IMR-90 (cell line): ENCODE measurements at regions not wholly inside any gene's neighbourhood (a gene's known extent, or its start where the extent isn't known, plus 50 kb on each side); places are given as distances from the start of the nearest gene placed in this dataset.

ENCODE experiments used
- ATAC-seq: fragments of 200-7000 bp; cut with Tn5 transposase; 2 replicates; pipeline ENCODE4 v1.9.1; 2020; ENCODE audit warnings: low read depth, mild to moderate bottlenecking, moderate library complexity
- BruUV-seq: library from RNA; stranded (reverse); fragments of 400-500 nt; replicated peaks from 2 replicates; lab custom pipeline; 2021; lab: Mats Ljungman, UMichigan
- CTCF ChIA-PET: fragments of 300-600 bp; formaldehyde crosslinking; extraction: SDS; loops from one replicate; lab custom pipeline; 2021; ENCODE audit warnings: antibody characterized with exemption; lab: Yijun Ruan, JAX
- POLR2A ChIA-PET: fragments of 300-600 bp; sonication (Branson Sonifier 250); formaldehyde crosslinking; loops from one replicate; lab custom pipeline; 2022; ENCODE audit warnings: antibody characterized with exemption; ENCODE audit not compliant: unreplicated experiment; lab: Charles Lee
- DNase-seq: peaks from one replicate; pipeline ENCODE4 v3.0.0; 2013
- H2AFZ ChIP-seq: replicated peaks from 2 replicates; pipeline ENCODE3; 2013; ENCODE audit warnings: low read length, mild to moderate bottlenecking; ENCODE audit not compliant: poor library complexity
- H2AK5ac ChIP-seq: 2 replicates; pipeline ENCODE4 v1.6.1; 2013; ENCODE audit warnings: low read depth, low read length, inconsistent platforms
- H2AK9ac ChIP-seq: replicated peaks from 2 replicates; pipeline ENCODE3; 2013; ENCODE audit warnings: mild to moderate bottlenecking, low read depth, low read length, moderate library complexity; ENCODE audit not compliant: poor library complexity
- H2BK120ac ChIP-seq: 2 replicates; pipeline ENCODE4 v1.6.1; 2013; ENCODE audit warnings: low read depth, low read length, inconsistent platforms
- H2BK15ac ChIP-seq: 3 replicates; pipeline ENCODE4 v1.6.1; 2013; ENCODE audit warnings: low read depth, low read length, inconsistent platforms
- H2BK20ac ChIP-seq: 2 replicates; pipeline ENCODE4 v1.6.1; 2013; ENCODE audit warnings: low read depth, mild to moderate bottlenecking, inconsistent platforms, low read length, moderate library complexity
- H2BK5ac ChIP-seq: 2 replicates; pipeline ENCODE4 v1.6.1; 2013; ENCODE audit warnings: mild to moderate bottlenecking, low read depth, low read length, inconsistent platforms; ENCODE audit not compliant: poor library complexity, severe bottlenecking
- H3K14ac ChIP-seq: replicated peaks from 2 replicates; pipeline ENCODE4 v1.6.1; 2013; ENCODE audit warnings: low read depth, low read length, inconsistent platforms
- H3K18ac ChIP-seq: 2 replicates; pipeline ENCODE4 v1.6.1; 2013; ENCODE audit warnings: low read depth, low read length, control low read depth
- H3K23ac ChIP-seq: 2 replicates; pipeline ENCODE4 v1.6.1; 2013; ENCODE audit warnings: low read depth, low read length, inconsistent platforms
- H3K27ac ChIP-seq: 2 replicates; pipeline ENCODE4 v1.5.1; 2013; ENCODE audit warnings: mild to moderate bottlenecking, control low read depth, low read length; ENCODE audit not compliant: insufficient read depth
- H3K27me3 ChIP-seq: 2 replicates; pipeline ENCODE4 v1.6.1; 2013; ENCODE audit warnings: low read length; ENCODE audit not compliant: control insufficient read depth, insufficient read depth
- H3K36me3 ChIP-seq: 2 replicates; pipeline ENCODE4 v1.6.1; 2013; ENCODE audit warnings: low read length, mixed read lengths; ENCODE audit not compliant: control insufficient read depth, insufficient read depth
- H3K4ac ChIP-seq: 2 replicates; pipeline ENCODE4 v1.6.1; 2013; ENCODE audit warnings: low read depth, low read length, inconsistent platforms
- H3K4me1 ChIP-seq: 2 replicates; pipeline ENCODE4 v1.6.1; 2013; ENCODE audit warnings: low read length, mixed read lengths; ENCODE audit not compliant: control insufficient read depth, insufficient read depth
- H3K4me2 ChIP-seq: 2 replicates; pipeline ENCODE4 v1.6.1; 2013; ENCODE audit warnings: low read depth, mild to moderate bottlenecking, control low read depth, low read length, moderate library complexity
- H3K4me3 ChIP-seq: 2 replicates; pipeline ENCODE4 v1.5.1; 2013; ENCODE audit warnings: low read depth, mild to moderate bottlenecking, control low read depth, low read length, moderate library complexity; ENCODE audit not compliant: insufficient read depth
- H3K56ac ChIP-seq: 2 replicates; pipeline ENCODE4 v1.6.1; 2013; ENCODE audit warnings: low read length, inconsistent platforms; ENCODE audit not compliant: insufficient read depth; ENCODE audit errors: extremely low read depth
- H3K79me1 ChIP-seq, 2 experiments: 2 replicates each; pipeline ENCODE4 v1.6.1; 2013; ENCODE audit warnings: low read length in 2 of 2, inconsistent platforms in 1 of 2, low read depth in 1 of 2
- H3K9ac ChIP-seq: 2 replicates; pipeline ENCODE4 v1.6.1; 2013; ENCODE audit warnings: low read depth, low read length, control low read depth
- H3K9me1 ChIP-seq: 2 replicates; pipeline ENCODE4 v1.6.1; 2013; ENCODE audit warnings: low read length, inconsistent platforms; ENCODE audit not compliant: insufficient read depth
- H3K9me3 ChIP-seq: 2 replicates; pipeline ENCODE4 v1.6.1; 2013; ENCODE audit warnings: low read length; ENCODE audit not compliant: control insufficient read depth, insufficient read depth
- H4K20me1 ChIP-seq: 2 replicates; pipeline ENCODE4 v1.6.1; 2013; ENCODE audit warnings: low read length, inconsistent platforms; ENCODE audit not compliant: insufficient read depth
- H4K5ac ChIP-seq: 2 replicates; pipeline ENCODE4 v1.6.1; 2013; ENCODE audit warnings: mild to moderate bottlenecking, low read depth, low read length, control low read depth
- H4K8ac ChIP-seq, 2 experiments: 2 replicates each; pipeline ENCODE4 v1.6.1; 2013; ENCODE audit warnings: low read depth in 2 of 2, low read length in 2 of 2, control low read depth in 1 of 2, inconsistent platforms in 1 of 2
- H4K91ac ChIP-seq: 2 replicates; pipeline ENCODE4 v1.6.1; 2013; ENCODE audit warnings: low read depth, low read length, inconsistent platforms; ENCODE audit not compliant: insufficient read depth
- BHLHE40 ChIP-seq: fragments of 150-350 bp; IDR thresholded peaks from 2 replicates; pipeline ENCODE4 v1.6.1; 2016; ENCODE audit warnings: mild to moderate bottlenecking, low read depth, low read length
- CEBPB ChIP-seq: IDR thresholded peaks from 2 replicates; pipeline ENCODE4 v1.6.1; 2012; ENCODE audit warnings: low read depth, low read length, improper control_type of control experiment
- CHD1 ChIP-seq: IDR thresholded peaks from 2 replicates; pipeline ENCODE4 v1.6.1; 2012; ENCODE audit warnings: low read depth, low read length, improper control_type of control experiment
- FOS ChIP-seq: fragments of 150-350 bp; IDR thresholded peaks from 2 replicates; pipeline ENCODE4 v1.6.1; 2016; ENCODE audit warnings: low read depth, low read length
- MAFK ChIP-seq: IDR thresholded peaks from 2 replicates; pipeline ENCODE4 v1.6.1; 2012; ENCODE audit warnings: low read depth, low read length, improper control_type of control experiment
- MAZ ChIP-seq: IDR thresholded peaks from 2 replicates; pipeline ENCODE4 v1.6.1; 2012; ENCODE audit warnings: low read depth, mild to moderate bottlenecking, low read length, improper control_type of control experiment, moderate library complexity, borderline replicate concordance
- MXI1 ChIP-seq: IDR thresholded peaks from 2 replicates; pipeline ENCODE4 v1.6.1; 2012; ENCODE audit warnings: low read depth, mild to moderate bottlenecking, low read length, moderate library complexity, borderline replicate concordance
- NFE2L2 ChIP-seq: fragments of 150-350 bp; IDR thresholded peaks from 2 replicates; pipeline ENCODE4 v1.6.1; 2016; ENCODE audit warnings: low read depth, mild to moderate bottlenecking, low read length
- POLR2A ChIP-seq: IDR thresholded peaks from 2 replicates; pipeline ENCODE4 v1.6.1; 2012; ENCODE audit warnings: mild to moderate bottlenecking, low read depth, low read length
- RAD21 ChIP-seq: IDR thresholded peaks from 2 replicates; pipeline ENCODE4 v1.6.1; 2012; ENCODE audit warnings: low read length, improper control_type of control experiment
- RCOR1 ChIP-seq: IDR thresholded peaks from 2 replicates; pipeline ENCODE4 v1.6.1; 2012; ENCODE audit warnings: mild to moderate bottlenecking, low read length, improper control_type of control experiment; ENCODE audit not compliant: insufficient replicate concordance
- RFX5 ChIP-seq: IDR thresholded peaks from 2 replicates; pipeline ENCODE4 v1.8.0; 2012; ENCODE audit warnings: low read depth, mild to moderate bottlenecking, low read length, moderate library complexity
- SMC3 ChIP-seq: fragments of 150-350 bp; IDR thresholded peaks from 2 replicates; pipeline ENCODE4 v1.6.1; 2016; ENCODE audit warnings: low read depth, mild to moderate bottlenecking, antibody characterized with exemption, low read length, moderate library complexity
- USF2 ChIP-seq: fragments of 150-350 bp; IDR thresholded peaks from 2 replicates; pipeline ENCODE4 v1.6.1; 2017; ENCODE audit warnings: mild to moderate bottlenecking, antibody characterized with exemption, low read length, low read depth
- WGBS, 2 experiments: methylation state at CpG; one replicate each; pipeline versions ENCODE4 v1.1.5 to v1.1.7; 2013; ENCODE audit warnings: missing lambda C conversion rate in 2 of 2; ENCODE audit not compliant: insufficient read length in 1 of 2; ENCODE audit errors: extremely low coverage in 2 of 2; 5-methylcytosine and 5-hydroxymethylcytosine counted together
- dilution Hi-C: fragments of 300-500 bp; cut with HindIII; formaldehyde crosslinking; loops from one replicate; pipeline ENCODE4 v1.14.3; 2018; ENCODE audit warnings: low sequenced_read_pairs; ENCODE audit not compliant: unreplicated experiment
- in situ Hi-C: fragments of 300-500 bp; cut with MboI; formaldehyde crosslinking; loops from 3 replicates; pipeline ENCODE4 v1.14.3; 2019; ENCODE audit warnings: low sequenced_read_pairs, inconsistent platforms, mixed read lengths
- intact Hi-C: fragments of 100-400 bp; cut with micrococcal nuclease; formaldehyde crosslinking; loops from 2 replicates; pipeline ENCODE4 v1.10.0; 2022
- TF ChIP-seq, protein P1 (sequence below): fragments of 150-350 bp; IDR thresholded peaks from 2 replicates; pipeline ENCODE4 v1.6.1; 2016; ENCODE audit warnings: low read depth, mild to moderate bottlenecking, low read length, moderate library complexity, borderline replicate concordance
- TF ChIP-seq, protein P2 (sequence below): conservative IDR thresholded peaks from 2 replicates; pipeline ENCODE4 v1.5.1; 2012; ENCODE audit warnings: mild to moderate bottlenecking, low read depth, low read length, improper control_type of control experiment

GRCh38 chr18:44510390-44510789, 170.3 kb upstream of the SETBP1 start:
- Histone ChIP-seq H4K8ac (no peak overlapping the region), H3K9me1 (no peaks in the 10 kb centered on the region), H3K9me3 (no peaks in the 10 kb centered on the region), H3K18ac (no peak overlapping the region), H4K91ac (no peak overlapping the region), H4K5ac (no peak overlapping the region), H2AK5ac (no peak overlapping the region), H2BK15ac (no peak overlapping the region), H4K20me1 (no peaks in the 10 kb centered on the region), H3K27ac (no peak overlapping the region), H3K23ac (no peak overlapping the region), H3K9ac (no peak overlapping the region), H3K4me3 (no peak overlapping the region), H2BK5ac (no peak overlapping the region), H2BK20ac (no peak overlapping the region), H3K14ac (no peak overlapping the region), H3K4me1 (no peaks in the 10 kb centered on the region), H3K4ac (no peak overlapping the region), H3K56ac (no peak overlapping the region), H2BK120ac (no peak overlapping the region), H3K4me2 (no peak overlapping the region), H3K27me3 (no peaks in the 10 kb centered on the region), H2AFZ (no peak overlapping the region), H2AK9ac (no peak overlapping the region), H3K79me1 (no peaks in the 10 kb centered on the region), H3K36me3 (no peaks in the 10 kb centered on the region)
- no CpG with 5 or more reads among the region's 6 CpGs for WGBS, 2 experiments
- ATAC-seq = no peak
- in situ Hi-C loops = no loop called here
- no TSS peak for BruUV-seq
- no peak for TF ChIP-seq SMC3
- TF ChIP-seq MXI1 = no peak
- TF ChIP-seq POLR2A = no peak
- TF ChIP-seq RCOR1 = no peak
- TF ChIP-seq, protein P1, sequence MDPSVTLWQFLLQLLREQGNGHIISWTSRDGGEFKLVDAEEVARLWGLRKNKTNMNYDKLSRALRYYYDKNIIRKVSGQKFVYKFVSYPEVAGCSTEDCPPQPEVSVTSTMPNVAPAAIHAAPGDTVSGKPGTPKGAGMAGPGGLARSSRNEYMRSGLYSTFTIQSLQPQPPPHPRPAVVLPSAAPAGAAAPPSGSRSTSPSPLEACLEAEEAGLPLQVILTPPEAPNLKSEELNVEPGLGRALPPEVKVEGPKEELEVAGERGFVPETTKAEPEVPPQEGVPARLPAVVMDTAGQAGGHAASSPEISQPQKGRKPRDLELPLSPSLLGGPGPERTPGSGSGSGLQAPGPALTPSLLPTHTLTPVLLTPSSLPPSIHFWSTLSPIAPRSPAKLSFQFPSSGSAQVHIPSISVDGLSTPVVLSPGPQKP = no peak
- no peak for TF ChIP-seq RFX5
- TF ChIP-seq CHD1 = no peak
- no peak for TF ChIP-seq USF2
- TF ChIP-seq BHLHE40 = no peak
- TF ChIP-seq CEBPB = no peak
- no peak for TF ChIP-seq MAFK
- no peak for TF ChIP-seq FOS
- no peak for TF ChIP-seq RAD21
- TF ChIP-seq, protein P2, sequence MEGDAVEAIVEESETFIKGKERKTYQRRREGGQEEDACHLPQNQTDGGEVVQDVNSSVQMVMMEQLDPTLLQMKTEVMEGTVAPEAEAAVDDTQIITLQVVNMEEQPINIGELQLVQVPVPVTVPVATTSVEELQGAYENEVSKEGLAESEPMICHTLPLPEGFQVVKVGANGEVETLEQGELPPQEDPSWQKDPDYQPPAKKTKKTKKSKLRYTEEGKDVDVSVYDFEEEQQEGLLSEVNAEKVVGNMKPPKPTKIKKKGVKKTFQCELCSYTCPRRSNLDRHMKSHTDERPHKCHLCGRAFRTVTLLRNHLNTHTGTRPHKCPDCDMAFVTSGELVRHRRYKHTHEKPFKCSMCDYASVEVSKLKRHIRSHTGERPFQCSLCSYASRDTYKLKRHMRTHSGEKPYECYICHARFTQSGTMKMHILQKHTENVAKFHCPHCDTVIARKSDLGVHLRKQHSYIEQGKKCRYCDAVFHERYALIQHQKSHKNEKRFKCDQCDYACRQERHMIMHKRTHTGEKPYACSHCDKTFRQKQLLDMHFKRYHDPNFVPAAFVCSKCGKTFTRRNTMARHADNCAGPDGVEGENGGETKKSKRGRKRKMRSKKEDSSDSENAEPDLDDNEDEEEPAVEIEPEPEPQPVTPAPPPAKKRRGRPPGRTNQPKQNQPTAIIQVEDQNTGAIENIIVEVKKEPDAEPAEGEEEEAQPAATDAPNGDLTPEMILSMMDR = no peak
- no peak for TF ChIP-seq NFE2L2
- TF ChIP-seq MAZ = no peak
- no peak for DNase-seq
- dilution Hi-C loops = no loop called here
- CTCF ChIA-PET = interaction anchor here (0.9 kb wide), 1 partner anchor 10 kb away, joined by 3 read pairs; no protein-coding TSS in a partner anchor
- intact Hi-C loops = no loop called here
- POLR2A ChIA-PET = no interaction called here
